NCI-H128 (cell line): ENCODE measurements at regions not wholly inside any gene's neighbourhood (a gene's known extent, or its start where the extent isn't known, plus 50 kb on each side); places are given as distances from the start of the nearest gene placed in this dataset.

ENCODE experiments used
- DNase-seq: peaks from one replicate; lab custom pipeline; 2025; ENCODE audit not compliant: unreplicated experiment; lab: John Stamatoyannopoulos, UW

DNA sequence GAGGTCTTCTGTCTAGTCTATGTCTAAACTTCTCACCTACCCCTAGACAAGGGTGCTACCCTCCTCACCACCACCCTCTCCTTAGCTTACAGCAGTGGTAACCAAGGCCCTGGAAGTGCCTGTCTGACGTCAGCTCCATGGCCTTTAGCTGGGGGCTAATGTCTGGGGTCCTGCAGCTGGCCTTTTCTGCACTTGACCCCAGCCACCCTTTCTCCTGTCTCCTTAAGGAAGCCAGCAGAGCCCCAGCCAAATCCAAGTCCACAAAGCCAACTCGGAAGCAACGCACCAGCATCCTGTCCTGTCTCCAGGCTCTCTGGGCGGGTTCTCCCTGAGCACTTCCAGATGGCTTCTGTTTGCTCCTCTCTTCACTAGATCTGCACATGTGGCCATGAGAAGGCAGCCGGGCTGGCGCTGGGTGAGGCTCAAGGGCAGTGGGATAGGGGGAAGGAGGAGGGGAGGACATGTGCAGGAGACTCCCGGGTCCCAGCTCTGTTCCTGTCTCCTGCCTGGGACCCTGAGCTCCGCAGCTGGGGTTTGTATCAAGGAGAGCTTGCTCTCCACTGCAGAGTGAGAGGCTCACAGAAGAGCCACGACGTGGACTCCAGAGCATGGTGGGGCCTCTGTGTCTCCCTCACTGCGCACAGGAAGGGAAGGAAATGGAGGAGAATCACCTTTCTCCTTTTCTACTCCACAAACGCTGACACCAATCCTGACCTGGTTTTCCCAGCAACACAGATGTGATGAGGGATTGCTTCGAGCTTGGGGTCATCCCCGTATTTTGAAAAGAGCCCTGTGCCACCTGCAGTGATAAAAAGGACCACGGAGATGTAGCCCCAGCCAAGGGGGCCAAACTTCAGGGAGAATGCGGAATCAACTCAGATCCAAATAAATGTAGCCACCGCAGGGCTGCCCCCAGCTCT lies 204.2 kb downstream of the USP12 start:
- no peak for DNase-seq

DNA sequence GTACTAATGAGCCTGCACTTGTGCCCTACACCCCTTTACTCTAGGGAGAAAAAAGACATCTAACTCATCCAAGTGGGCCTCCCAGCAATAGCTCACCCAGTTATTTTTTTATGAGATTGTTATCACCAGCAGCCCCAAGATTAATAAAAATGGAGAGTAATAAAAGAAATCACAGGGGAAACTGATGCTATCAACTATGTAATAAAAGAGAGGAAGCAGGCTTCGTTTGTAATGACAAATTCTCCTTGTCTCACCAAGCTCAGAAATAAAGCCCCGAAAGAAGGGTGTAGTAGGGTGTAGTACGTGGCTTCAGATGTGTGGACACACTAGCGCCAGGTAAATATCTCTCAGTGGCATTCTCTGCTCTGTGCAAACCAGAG lies 204.9 kb downstream of the USP12 start:
- no peak for DNase-seq

DNA sequence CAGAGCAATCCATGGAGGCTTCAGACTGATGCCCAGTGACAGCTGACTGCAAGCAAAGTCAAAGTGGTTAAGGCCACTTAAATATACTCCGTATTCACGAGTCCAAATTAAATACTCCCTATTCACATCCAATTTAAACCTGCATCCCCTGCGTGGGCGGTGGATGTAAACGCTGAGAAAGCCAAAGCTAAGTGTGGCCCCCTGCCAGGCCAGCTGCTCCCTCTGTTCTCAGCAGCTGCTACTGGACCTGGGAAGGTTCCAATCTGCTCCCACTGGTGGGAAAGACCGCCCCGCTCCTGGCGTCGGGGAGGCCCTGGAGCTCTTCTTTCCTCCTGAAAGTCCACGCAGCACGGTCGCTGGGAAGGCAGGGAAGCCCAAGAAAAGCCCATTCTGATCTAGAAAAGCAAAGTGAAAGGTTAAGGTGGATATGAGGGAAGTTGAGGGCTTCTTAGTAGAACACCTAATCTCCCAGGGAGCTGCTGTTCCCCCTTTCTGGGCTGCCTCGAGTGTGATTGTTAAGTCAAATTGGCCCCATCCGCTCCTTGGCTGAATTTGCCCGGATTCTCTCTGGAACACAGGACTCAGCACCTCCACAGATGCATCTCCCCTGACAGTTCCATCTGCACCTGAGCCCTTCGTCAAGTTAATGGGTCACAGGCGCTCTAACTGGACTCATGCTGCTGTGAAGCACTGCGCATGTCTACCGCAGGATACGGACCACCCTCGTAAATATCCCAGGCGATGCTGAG lies 205.5 kb downstream of the USP12 start:
- DNase-seq = peak; percentile 26

DNA sequence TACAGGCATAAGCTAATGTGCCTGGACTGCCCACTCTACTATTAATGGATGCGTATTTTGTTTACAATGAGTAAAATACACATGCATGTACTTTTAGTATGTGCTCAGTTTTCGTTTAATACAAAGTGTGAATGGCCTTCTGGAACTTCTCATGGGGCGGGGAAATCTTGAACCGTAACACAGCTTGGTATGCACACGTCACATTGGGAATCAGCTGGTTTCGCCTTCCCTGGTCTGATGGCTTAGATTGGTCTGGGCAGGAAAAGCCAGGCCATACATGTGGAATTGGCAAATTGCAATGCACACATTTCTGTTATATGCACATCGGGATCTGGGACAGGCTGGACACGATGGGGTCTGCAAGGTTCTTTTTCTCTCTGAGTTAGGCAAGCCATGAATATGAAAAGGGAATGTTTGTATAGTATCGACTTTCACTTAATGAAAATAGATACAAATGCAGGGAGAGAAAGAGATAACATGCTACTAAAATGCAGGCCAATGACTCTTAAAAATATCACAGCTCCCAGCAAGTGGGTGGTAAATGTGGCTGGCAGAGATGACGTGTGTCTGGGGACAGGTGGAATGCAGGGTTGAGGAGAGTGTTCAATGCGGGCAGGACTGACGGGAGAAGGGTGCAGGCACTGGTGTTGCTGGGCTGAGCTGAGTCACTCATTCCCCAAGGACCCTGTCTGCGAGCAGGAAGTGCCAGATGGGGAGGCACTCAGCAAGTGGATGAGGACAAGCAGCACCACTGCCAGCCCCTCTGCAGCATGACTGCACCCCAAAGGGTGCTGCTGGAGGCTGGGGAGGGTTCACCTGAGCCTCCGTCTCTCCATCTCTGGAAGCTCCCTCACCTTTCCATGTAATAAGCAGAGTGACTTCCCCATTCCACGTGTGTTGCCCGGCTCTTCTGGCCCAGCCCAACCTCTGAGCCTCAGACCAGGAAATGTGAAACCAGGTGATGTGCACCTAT lies 204.0 kb upstream of the GPR12 start:
- DNase-seq = no peak

DNA sequence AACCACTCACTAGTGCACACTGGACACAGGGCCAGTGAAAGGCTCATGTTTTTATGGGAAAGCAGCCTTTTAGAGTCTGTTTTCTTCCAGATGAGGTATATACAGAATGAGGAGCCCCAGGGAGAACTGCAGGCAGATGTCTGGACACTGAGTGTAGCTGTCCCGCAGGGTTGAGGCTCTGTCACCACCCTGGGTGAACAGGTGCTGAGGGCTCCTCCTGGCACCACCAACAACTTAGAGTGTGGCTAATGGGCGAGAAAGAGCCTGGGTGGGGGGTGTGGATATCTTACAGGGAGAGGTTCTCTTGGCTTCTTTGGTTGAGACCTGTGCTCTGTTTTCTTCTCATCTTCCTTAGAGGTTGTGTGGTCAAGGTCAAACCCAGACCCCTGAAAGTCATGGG lies 202.1 kb upstream of the GPR12 start:
- no peak for DNase-seq

DNA sequence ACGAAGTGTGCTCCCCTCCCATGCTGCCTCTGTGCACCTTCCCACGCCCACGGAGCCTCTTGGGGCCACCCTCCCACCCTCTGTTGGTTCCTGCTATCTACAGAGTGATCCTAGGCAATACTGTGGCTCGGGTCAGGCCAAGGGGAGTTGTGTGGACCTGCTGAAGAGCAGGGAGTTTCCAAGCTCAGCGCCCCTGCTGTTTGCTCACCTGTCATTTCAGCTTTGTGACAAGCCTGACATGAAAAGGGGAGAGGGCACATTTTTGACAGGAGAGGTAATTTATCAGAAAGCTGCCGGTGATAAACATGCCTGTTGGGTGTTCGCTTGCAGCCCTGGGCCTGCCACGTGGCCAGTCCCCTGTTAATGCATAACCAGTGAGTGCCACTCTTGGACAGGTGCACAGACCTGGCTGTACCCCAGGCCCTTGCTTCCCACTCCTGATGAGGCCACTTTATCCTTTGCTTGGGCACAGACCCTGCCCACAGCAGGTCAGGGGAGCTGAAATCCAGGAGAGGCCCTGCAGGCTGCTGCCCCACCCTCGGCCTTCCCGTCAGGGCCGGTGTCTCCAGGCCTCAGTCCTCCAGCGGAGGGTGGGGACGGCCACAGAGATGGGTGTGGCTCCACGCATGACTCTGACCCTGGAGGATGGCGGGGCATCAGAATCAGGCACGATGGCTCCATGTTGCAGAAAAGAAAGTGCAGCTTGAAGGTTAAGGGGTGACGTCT lies 201.5 kb upstream of the GPR12 start:
- DNase-seq = no peak

DNA sequence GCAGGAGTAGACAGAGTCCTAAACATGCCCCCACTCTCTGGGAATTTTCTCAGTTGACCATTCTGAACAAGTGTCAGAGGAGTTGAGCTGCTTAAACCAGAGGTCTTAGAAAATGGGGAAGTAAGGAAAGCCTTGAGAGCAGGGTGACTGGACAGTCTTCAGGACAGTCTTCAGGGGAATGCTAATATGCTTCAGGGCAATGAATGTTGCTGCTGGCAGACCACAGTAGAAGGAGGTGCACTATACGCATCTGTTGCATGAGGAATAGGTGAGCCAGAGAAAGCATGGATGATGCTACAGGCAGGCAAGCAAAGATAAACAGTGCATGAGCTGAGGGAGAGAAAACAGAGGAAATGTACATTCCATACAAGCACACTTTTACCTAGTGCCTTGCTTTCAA lies 196.6 kb upstream of the GPR12 start:
- DNase-seq = no peak

DNA sequence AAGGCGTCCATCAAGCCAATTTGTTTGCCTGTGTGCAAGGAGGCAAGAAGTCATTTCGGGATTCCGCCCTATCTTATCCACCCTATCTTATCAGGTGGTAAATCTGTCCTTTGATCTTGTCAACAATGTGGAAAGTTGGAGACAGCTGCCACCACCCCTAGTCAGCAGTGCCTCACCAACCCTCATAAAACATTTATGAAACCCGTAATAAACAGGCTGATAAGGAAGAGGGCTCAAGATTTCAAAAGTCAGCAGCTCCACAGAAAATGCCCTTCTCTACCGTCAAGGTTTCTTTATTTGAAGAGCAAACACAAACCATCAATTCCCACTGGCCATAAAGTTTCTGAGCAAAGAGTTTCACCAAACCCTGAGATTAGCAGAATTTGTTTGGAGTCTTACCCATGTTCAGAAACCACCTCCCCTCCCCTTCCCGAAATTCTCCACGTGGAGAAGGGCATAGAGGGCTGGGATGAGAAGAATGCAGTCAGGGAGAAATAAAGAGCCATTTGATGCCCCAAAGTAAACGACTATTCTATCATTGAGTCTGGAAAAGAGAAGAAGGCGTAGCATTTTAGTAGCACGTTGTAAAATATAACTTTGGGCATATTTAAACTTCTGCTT lies 196.0 kb upstream of the GPR12 start:
- DNase-seq = no peak

DNA sequence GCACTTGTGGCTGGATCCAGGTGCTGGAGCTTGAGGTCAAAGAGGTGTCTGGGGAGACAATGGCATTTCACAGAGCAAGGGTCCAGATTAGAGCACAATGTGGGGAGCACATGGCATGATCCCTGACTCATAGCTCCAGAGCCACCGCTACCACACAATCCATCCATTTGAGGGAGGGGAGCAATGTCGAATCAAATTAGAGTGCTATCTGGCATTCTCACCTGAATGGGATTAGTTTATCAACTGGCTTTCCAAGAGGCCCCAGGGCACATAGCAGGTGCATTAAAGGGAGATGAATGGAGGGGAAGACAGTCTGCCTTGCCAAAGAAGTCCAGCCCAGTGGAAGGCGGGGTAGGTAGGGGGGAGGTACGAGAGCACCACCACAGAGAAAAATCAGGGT lies 194.4 kb upstream of the GPR12 start:
- no peak for DNase-seq

DNA sequence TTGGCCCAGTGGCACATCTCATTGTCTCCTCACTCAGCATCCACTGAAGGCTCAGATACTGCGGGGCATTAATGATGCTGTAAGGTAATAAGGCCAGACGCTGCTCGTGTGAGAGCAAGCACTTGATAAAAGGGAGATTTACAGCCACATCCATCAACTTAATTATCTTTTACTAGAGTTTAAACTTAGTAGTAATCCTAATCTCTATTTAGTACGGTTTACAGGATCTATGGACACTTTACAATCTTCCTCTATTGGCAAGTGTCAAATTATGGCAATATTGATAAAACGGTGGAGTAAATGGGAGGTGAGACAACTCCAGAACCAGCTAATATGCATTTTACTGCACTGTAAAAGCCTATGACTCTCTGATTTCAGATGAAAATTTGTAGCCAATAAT lies 192.7 kb upstream of the GPR12 start:
- DNase-seq = no peak

DNA sequence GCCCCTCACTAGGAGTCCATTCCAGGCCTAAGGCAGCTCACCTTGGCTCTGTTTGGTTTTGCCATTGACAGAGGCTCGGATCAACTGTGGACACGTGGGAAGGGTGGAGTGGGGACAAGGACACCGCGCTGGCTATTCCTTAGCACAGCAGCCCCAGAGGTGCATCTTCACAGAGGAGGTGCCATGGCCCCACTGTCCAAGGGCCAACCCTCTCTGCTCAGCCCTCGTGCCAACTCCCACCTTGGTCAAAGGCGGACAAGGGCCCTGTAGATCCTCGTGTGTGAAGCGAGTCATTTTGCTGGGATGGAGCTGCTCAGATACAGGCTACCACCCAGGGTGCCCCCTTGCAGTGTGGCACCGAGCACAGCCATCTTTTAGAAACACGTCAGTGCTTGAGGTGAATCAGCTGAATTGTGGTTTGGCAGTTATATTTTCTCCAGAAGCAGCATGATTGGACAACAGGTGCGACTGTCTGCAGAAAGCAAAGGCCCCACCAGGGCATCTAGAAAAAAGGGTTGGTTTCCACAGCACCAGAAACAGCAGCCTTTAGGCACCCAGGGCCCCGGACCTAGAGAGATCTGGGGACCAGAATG lies 192.1 kb upstream of the GPR12 start:
- no peak for DNase-seq

DNA sequence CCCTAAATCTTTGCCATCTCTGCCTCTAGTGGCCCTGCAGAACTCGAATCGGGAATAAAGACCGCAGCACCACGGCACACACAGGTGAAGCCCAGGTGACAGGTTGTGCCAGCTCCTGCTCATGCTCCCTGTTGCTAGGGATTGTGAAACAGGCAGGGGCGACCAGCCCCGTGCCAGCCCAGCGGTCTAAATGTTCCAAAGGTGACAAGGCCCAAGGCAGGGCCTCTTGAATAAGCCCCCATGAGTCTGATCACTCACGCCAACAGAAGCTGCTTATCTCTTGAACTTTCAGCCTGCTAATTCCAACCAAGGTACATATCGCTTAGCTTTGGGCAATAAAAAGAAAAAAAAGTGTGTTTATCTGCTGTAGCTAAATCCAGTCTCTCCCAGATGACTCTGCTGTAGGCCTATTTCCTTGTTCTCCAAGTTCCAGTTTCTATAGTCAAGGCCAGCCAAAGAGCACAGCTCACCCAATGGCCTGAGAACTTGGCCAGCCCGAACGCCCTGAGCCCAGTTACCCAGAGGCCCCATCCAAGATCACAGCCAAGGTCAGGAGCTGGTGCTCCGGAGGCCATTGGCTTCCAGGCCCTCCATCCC lies 191.1 kb upstream of the GPR12 start:
- DNase-seq = no peak

DNA sequence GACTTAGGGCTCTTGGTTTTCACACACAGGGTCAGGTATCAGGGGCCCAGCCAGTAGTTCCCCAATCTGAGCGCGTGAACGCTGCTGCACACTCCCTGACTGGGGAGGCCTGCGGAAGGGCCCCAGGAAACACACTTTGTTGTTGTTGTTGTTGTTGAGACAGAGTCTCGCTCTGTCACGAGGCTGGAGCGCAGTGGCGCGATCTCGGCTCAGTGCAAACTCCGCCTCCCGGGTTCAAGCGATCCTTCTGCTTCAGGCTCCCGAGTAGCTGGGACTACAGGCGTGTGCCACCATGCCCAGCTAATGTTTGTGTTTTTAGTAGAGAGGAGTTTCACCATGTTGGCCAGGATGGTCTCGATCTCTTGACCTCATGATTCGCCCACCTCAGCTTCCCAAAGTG lies 190.4 kb upstream of the GPR12 start:
- DNase-seq = no peak

DNA sequence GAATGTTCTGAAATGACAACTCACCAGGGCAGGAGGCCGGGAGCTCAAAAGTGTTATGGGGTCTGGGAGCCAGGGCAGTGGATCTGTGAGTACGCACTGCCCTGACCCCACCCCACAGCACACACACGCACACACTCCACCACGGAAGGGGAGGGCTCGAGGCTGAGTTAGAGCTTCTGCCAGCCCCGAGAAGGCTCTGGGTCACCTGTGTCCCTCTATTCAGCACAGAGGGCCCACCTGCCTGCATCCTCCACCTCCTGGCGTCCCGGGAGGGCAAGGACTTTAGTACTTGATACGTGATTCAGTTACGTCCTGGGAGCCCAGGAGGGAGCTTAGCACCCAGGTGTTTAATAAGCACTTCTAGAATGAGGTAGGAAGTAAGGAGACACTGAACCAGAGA lies 190.0 kb upstream of the GPR12 start:
- no peak for DNase-seq

DNA sequence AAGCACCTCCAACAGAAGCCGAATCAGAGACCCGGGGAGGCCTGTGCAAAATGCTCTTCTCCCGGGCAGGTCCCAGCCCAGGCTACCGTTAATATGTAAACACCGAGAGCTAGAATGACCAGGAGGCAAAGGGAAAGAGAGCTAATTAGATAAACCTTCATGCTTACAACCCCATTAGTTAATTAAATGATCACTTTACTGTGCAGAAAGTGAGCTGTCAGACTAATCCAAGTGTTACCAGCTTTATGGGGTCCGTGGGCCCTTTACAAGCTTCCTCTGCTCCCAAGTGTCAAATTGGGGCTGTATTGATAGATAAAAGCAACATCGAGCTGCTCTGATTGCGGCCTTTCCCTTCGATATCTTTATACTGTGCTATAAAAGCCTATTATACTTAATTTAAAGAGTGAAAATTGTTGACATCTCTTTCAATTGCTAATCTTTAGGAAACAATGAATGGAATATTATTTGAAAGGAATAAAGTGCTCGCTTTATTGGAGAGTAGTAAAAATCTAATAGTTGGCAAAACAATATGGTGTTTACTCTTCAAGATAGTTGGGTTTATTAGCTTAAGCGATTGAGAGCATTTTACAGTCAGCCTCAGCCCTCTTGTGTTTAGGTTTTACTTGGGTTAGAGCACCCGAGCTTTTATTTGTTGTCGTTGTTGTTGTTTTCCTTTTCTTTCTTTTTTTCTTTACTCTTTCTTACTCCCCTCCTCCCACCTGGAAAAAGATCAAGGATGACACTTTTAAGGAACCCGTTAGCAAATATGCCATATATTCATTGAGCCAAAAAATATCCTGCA lies 189.3 kb upstream of the GPR12 start:
- DNase-seq = no peak

DNA sequence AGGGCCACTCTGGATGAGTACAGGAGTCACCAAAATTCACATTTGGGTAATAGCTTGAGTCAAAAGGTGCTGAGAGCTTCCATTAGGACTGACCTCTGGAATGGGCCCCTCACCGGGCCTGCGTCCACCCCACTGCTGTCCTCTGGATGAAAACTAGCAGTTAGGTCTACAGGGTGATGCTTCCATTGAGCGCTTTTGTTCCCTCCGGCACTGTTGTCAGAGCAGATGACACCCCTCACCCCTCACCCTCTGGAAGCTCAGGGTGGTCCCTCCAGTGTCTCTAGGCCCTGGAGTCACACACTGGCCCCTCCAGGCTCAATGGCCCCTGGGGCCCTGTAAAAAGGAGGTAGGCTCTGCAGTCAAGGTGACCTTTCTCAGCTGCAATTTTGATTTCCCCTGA lies 187.8 kb upstream of the GPR12 start:
- DNase-seq = no peak

DNA sequence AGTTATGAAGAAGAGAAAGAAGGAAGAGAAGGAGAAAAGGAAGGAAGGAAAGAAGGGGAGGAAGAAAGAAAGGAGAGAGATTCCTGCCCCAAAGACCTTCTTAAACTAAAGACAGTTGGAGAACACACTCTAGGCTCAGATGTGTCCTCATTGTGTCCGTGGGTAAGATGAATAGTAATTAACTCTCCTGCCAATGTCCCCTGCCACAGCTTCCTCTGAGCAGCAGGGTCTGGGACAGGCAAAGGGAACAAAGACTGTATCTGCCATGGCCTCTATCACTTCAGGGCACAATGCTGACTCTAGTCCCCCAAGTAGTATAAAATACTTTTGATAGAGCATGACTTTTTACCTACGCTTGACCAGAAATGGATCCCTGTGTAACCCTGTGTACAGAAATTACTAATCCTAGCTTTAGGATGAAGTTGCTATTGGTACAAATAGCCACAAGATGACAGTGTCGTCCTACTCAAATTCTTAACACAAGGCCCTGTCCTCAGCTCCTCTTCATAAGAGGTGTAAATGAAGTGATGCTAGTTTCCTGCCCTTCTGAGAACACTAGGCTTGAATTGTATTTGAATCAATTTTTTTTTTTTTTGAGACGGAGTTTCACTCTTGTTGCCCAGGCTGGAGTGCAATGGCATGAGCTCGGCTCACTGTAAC lies 186.2 kb upstream of the GPR12 start:
- DNase-seq = peak; percentile 44

DNA sequence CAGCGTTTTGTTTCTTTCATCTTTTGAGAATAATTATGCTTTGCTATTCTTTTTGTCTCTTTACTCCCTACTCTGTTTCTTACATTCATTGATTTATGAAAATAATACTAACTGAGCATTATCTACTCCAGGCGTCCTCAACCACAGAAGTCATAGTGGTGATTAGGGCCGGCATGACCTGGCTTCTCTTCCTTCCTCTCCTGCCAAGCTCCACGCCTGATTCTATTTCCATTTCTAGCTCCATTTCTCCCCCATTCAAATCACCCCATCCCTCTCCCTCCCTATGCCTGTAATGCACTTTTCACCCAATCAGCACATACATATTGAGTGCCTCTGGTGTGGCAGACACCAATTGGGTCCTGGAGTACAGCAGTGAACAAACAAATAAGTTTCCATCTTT lies 183.2 kb upstream of the GPR12 start:
- DNase-seq = no peak
